Upper lobe of left lung (tissue), 6 donors: ENCODE measurements at regions not wholly inside any gene's neighbourhood (a gene's known extent, or its start where the extent isn't known, plus 50 kb on each side); places are given as distances from the start of the nearest gene placed in this dataset.
A peak's percentile ranks its signal among the peaks of the same experiment; 100 is the strongest.
"Not testable (repeated sequence)": the region's sequence is repeated elsewhere in the genome, so short reads cannot be mapped to it uniquely, and the experiment has no call there.

Experiments
- ATAC-seq, 2 donors: fragments of 200-7000 bp; cut with Tn5 transposase; one replicate each; pipeline ENCODE4 v1.9.1; 2022; ENCODE audit warnings: mild to moderate bottlenecking in 2 of 2, moderate library complexity in 2 of 2; ENCODE audit not compliant: low FRiP score in 2 of 2
- DNase-seq, 2 donors: peaks; one replicate each; pipeline ENCODE4 v3.0.0-alpha.2; 2019 to 2020
- H3K27ac ChIP-seq, 4 donors: fragments of 200-600 bp; sonication (generic); one replicate each; pipeline ENCODE4 v1.5.1; 2016 to 2019
- H3K27me3 ChIP-seq, 4 donors: fragments of 200-600 bp; sonication (generic); one replicate each; pipeline ENCODE4 v1.5.1; 2017 to 2019
- H3K36me3 ChIP-seq, 4 donors: fragments of 200-600 bp; sonication (generic); one replicate each; pipeline ENCODE4 v1.5.1; 2016 to 2019
- H3K4me1 ChIP-seq, 4 donors: fragments of 200-600 bp; sonication (generic); one replicate each; pipeline ENCODE4 v1.5.1; 2018 to 2019
- H3K4me3 ChIP-seq, 4 donors: fragments of 200-600 bp; sonication (generic); one replicate each; pipeline ENCODE4 v1.5.1; 2017 to 2019; ENCODE audit warnings: mild to moderate bottlenecking in 2 of 4, moderate library complexity in 1 of 4
- H3K9me3 ChIP-seq, 4 donors: fragments of 200-600 bp; sonication (generic); one replicate each; pipeline ENCODE4 v1.5.1; 2018 to 2019
- WGBS, 2 donors: methylation state at CpG; one replicate each; pipeline ENCODE4 v1.1.5; 2017 to 2018; 5-methylcytosine and 5-hydroxymethylcytosine counted together
- TF ChIP-seq, protein P1 (sequence below), 6 experiments: fragments of 450-650 bp in 4 of 6; fragments of 200-600 bp in 2 of 6; sonication (generic) in 2 of 6; IDR thresholded peaks; one replicate each; pipeline ENCODE4 v1.5.1; 2016 to 2019; ENCODE audit warnings: antibody characterized with exemption in 6 of 6
- donor health status: DM: no; HTN: no; CAD: no; lungs with moderate emphysema.
- donor health status: DM: no; HTN: yes; CAD: no; lungs with severe emphysema.

DNA sequence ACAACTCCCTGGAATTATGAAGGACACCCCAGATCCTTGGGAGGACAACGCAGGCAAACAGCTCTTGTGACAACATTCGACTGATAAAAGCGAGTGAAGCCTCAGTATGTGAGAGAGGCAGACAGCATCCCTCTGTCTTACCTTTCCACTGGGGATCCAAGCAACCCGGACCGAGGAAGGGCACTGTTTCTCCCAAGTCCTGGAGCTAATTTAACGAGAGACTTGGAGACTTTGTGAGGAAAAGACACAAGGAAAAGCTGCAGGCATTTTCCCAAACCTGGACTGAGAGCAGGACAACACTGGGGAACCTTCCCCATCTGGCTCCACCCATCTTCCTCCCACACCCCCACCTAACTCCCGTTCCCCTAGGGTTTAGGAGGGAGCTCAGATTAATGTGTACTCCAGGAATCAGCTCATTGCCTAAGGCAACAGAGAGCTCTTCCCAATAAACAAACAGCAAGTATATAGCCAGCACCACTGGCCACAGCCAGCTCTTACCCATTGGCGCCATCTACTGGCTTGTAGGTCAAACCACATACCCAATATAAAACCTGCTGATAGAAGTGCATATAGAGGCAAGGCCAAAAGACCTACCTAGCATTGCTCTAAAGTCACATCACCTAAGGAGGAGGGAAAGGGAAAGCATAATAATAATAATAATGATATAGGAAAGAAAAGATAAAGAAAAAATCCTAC lies 76.7 kb upstream of the NEK3 start:
- H3K36me3 ChIP-seq, H3K27ac ChIP-seq, H3K4me1 ChIP-seq, H3K27me3 ChIP-seq, H3K4me3 ChIP-seq, H3K9me3 ChIP-seq: not testable (repeated sequence)
- peak in 1 of 2 donors; percentile 55 for DNase-seq
- WGBS, 2 donors = 0 to 13% methylated on average over 1 to 4 of the region's 8 CpGs
- peak; percentile 90 to 96 for ATAC-seq
- TF ChIP-seq, protein P1, sequence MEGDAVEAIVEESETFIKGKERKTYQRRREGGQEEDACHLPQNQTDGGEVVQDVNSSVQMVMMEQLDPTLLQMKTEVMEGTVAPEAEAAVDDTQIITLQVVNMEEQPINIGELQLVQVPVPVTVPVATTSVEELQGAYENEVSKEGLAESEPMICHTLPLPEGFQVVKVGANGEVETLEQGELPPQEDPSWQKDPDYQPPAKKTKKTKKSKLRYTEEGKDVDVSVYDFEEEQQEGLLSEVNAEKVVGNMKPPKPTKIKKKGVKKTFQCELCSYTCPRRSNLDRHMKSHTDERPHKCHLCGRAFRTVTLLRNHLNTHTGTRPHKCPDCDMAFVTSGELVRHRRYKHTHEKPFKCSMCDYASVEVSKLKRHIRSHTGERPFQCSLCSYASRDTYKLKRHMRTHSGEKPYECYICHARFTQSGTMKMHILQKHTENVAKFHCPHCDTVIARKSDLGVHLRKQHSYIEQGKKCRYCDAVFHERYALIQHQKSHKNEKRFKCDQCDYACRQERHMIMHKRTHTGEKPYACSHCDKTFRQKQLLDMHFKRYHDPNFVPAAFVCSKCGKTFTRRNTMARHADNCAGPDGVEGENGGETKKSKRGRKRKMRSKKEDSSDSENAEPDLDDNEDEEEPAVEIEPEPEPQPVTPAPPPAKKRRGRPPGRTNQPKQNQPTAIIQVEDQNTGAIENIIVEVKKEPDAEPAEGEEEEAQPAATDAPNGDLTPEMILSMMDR (IDR thresholded peaks at IDR 0.05) = peak in 5 of 6 experiments; percentile 43 to 63 (median 48)

DNA sequence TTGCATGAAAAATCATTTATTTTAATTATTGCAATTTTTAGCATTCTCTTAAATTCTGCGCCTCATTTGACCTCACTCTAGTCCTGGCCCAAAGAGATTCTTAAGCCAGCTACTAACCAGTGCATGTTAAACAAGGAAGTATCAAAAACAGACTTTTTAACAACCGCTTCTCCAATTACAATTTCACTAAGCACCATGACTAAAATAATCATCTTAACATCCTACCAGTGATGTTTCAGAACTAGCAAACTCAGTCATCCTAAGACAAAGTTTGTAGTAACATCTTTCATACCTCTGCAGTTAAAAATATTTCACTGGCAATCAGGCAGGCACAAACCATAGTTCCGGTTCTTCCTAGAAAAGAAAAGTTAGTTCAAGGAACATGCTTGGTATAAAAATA lies 75.5 kb upstream of the NEK3 start:
- not testable (repeated sequence) for H3K36me3 ChIP-seq, H3K27me3 ChIP-seq, H3K9me3 ChIP-seq, H3K4me1 ChIP-seq, DNase-seq, ATAC-seq, H3K27ac ChIP-seq, H3K4me3 ChIP-seq
- 77 to 92% methylated on average over 3 of the region's 3 CpGs for WGBS, 2 donors

DNA sequence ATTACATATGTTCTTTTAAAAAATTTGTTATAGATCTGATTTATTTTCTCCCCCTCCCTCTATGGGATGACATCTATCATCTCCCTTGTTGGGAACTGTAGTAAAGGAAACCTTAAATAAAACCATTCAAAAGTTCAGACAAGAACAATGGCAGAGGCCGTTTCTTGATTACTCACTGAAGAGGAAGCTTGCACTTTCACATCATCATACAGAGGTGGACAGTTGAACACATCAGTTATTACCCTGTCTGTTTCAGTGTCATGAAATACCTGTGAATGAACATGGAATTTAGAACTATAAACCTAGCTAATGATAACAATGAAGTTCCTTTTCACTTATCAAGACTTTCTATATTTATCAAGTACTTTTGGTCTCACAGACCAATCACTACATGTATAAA lies 63.7 kb upstream of the NEK3 start:
- 41 to 45% methylated on average over 1 of the region's 1 CpG for WGBS, 2 donors
- H3K27ac ChIP-seq, H3K4me1 ChIP-seq, H3K4me3 ChIP-seq, H3K27me3 ChIP-seq, H3K9me3 ChIP-seq, DNase-seq, ATAC-seq, H3K36me3 ChIP-seq: not testable (repeated sequence)

DNA sequence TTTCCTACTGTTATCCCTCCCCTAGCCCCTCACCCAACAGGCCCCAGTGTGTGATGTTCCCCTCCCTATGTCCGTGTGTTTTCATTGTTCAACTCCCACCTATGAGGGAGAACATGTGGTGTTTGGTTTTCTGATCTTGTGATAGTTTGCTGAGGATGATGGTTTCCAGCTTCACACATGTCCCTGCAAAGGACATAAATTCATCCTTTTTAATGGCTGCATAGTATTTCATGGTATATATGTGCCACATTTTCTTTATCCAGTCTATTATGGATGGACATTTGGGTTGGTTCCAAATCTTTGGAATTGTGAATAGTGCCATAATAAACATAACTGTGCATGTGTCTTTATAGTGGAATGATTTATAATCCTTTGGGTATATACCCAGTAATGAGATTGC lies 54.5 kb upstream of the NEK3 start:
- not testable (repeated sequence) for H3K4me1 ChIP-seq, H3K27ac ChIP-seq, ATAC-seq, H3K4me3 ChIP-seq, H3K36me3 ChIP-seq, H3K27me3 ChIP-seq, H3K9me3 ChIP-seq, DNase-seq
- 89 to 91% methylated on average over 1 of the region's 1 CpG for WGBS, 2 donors

DNA sequence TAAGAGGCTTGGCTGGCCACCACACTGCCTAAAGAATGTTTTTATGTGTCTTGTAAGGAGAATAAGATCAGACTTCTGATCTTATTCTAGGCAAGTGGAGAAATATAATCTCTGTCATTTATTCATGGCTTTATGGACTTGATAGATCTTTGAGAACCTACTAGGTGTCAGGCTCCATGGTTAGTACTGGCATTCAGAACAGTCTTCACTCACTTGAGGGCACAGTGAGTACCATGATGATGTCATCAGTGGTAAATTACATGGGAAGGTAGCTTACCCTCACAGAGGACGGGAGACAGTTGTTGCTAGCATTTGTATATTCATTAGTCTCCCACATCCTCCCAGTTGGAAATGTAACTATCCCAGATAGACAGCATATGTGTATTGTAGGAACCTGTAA lies 53.5 kb upstream of the NEK3 start:
- not testable (repeated sequence) for DNase-seq, H3K36me3 ChIP-seq, ATAC-seq, H3K27me3 ChIP-seq, H3K4me3 ChIP-seq, H3K27ac ChIP-seq, H3K4me1 ChIP-seq, H3K9me3 ChIP-seq
- WGBS, 2 donors = 46 to 67% methylated on average over 1 of the region's 1 CpG

DNA sequence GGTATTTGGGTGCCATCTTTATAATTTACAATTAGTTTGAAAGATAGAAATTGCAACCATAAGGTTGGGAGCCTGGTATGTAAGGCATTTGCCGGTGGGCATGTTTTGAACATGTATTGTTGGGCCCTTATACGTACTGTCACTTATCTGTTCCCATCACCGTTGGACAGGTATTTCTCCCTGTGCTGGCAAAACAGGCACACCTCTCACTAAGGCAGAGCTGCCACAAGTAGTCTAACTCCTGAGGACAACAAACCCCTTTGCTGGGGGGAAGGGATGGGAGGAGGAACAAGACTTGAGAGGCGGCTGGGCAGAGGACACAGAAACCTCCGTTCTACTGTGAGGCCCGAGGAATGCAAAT lies 52.0 kb upstream of the NEK3 start:
- H3K4me1 ChIP-seq, H3K9me3 ChIP-seq, H3K27me3 ChIP-seq, H3K4me3 ChIP-seq, DNase-seq, ATAC-seq, H3K36me3 ChIP-seq, H3K27ac ChIP-seq: not testable (repeated sequence)
- WGBS, 2 donors = 59 to 76% methylated on average over 6 of the region's 6 CpGs

DNA sequence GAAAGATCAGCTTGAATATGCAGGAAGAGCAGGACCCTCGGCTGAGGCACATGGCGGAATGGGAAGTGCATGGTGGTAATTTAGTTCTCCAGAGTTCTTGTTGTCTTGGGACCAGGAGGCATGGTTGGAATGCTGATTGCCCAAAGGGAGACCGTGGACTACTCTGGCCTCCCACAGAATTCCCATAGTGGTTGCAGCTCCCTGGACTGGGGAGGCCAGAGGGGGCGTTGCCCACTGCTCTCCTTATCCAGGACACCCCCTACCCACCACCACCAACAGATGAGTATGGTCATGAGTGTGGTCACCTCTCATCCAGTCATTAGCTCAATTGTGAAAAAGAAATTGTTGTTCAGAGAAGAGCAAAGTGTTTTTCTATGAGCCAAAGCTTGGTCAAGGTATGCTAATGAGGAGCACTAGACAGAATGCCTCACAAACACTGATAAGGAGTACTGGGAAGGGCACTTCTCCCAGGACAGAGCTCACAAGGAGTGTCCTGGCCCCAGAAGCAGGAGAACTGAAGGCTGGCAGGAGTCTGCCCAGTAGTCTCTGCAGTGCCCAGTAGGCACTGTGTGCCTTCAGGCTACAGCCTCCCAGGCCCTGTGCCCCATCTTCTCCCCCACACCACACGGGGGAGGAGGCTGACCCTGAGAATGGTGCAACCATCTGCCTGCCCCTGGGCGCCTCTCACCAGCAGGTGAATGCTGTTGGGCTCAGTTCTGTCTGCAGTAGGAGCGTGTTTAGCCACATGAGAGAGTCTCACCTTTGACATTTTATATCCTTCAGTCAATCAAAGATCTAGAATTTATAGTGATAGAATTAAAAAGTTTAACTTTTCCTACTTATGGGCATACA lies 51.4 kb upstream of the NEK3 start:
- peak in 1 of 2 donors; percentile 60 for ATAC-seq
- H3K27ac ChIP-seq, H3K4me3 ChIP-seq, H3K27me3 ChIP-seq, DNase-seq, H3K4me1 ChIP-seq, H3K9me3 ChIP-seq, H3K36me3 ChIP-seq: not testable (repeated sequence)
- WGBS, 2 donors = 90 to 100% methylated on average over 1 to 6 of the region's 7 CpGs
